Stimulated activated CD8-positive, alpha-beta memory T cell treated with anti-CD3 and anti-CD28 coated beads, Interleukin-12 subunit alpha, Interleukin-12 subunit beta, amount 100 ng/mL, for 24 hours (primary cell): ENCODE measurements at regions not wholly inside any gene's neighbourhood (a gene's known extent, or its start where the extent isn't known, plus 50 kb on each side); places are given as distances from the start of the nearest gene placed in this dataset.
"Not testable (repeated sequence)": the region's sequence is repeated elsewhere in the genome, so short reads cannot be mapped to it uniquely, and the experiment has no call there.

Experiments used
- DNase-seq: peaks from one replicate; pipeline ENCODE4 v3.0.0-alpha.2; 2020; ENCODE audit errors: extremely low read depth

- no peak for DNase-seq
These were observed 345.3 kb upstream of the NCAM1 start for GRCh38 chr11:112615891-112616290.

- no peak for DNase-seq
These were observed 344.7 kb upstream of the NCAM1 start for GRCh38 chr11:112616327-112617097.

GRCh38 chr11:112617098-112617425 is 344.2 kb upstream of the NCAM1 start:
- no peak for DNase-seq

DNA sequence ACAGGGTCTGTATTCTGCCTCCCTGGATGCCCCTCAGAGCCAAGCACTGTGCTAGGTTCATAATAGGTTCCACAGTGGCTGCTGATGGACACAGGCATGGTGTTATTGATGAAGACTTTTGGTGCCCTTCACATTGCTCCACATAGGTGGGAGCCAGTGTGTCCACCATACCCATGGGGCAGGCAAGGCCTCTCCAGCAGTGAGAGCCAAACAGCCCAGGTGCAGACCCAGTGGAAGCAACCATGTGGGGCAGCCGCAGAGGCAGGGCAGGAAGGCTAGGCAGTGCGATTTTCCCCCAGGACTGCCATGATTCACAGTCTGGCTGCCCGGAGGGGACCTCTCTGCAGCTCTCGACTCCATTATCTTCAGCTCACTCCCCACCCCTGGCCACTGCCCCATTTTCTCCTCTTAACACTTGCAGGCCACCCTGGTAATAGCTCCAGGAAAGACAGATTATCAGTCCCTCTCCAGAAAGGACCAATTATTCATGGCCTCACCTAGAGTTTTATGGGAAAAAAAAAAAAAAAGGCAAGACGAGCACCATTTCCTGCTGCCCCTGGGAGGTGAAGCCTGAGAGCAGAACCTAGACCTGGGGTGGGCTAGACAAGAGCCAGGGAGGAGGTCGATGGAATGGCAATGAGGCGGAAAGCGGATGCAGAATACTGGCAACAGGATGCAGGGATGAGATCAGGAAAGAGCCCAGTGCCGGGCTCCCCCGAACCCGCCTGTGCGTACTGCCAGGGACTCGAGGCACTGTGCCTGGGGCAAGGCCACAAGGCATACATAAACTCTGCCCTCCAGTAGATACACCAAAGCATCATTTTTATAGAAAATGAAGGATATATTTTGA is 343.0 kb upstream of the NCAM1 start:
- no peak for DNase-seq

GRCh38 chr11:112619106-112619505 is 342.1 kb upstream of the NCAM1 start:
- DNase-seq, result no peak

GRCh38 chr11:112620621-112621394 is 340.4 kb upstream of the NCAM1 start:
- DNase-seq, result no peak

DNA sequence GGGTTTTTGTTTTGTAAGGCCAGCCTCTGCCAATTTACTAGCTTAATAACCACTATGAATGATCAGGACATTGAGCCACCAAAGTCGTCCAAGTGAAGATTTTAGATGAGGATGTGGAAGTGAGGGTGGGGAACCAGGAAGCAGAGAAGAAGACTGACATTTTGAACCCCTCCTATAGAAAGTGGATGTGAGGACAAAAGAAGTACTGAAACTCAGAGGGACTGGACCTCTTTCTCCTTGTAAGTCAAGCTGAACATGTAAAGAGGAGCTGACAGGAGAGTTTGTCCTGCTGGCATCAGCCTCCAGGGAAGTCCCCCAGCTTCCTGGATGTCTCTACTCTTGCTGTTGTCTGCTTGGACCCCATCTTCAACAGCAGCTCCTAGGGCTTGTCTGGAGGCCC is 338.2 kb upstream of the NCAM1 start:
- DNase-seq, result no peak

GRCh38 chr11:112624431-112624830 is 336.8 kb upstream of the NCAM1 start:
- no peak for DNase-seq

DNA sequence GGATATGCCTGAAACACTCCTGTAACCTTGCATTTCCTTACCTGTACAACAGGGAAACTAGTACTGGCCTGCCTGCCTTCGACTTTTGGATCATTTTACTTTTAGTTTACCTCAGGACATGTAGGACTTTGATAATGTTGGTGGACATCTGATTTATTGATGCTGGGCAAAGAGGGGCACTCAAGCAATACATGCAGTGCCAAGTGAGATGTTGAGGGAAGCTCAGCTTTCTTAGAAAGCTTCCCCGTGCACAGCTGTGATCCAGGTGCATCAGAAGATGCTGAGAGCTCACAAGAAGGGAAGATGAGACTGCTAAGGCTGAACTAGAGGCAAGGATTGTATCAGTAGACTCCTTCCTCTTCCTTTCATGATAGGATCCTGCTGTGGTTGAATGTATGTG is 336.2 kb upstream of the NCAM1 start:
- not testable (repeated sequence) for DNase-seq

GRCh38 chr11:112625814-112626213 is 335.4 kb upstream of the NCAM1 start:
- no peak for DNase-seq

GRCh38 chr11:112626731-112627130 is 334.5 kb upstream of the NCAM1 start:
- DNase-seq, result no peak

GRCh38 chr11:112627588-112628045 is 333.6 kb upstream of the NCAM1 start:
- DNase-seq, result no peak

DNA sequence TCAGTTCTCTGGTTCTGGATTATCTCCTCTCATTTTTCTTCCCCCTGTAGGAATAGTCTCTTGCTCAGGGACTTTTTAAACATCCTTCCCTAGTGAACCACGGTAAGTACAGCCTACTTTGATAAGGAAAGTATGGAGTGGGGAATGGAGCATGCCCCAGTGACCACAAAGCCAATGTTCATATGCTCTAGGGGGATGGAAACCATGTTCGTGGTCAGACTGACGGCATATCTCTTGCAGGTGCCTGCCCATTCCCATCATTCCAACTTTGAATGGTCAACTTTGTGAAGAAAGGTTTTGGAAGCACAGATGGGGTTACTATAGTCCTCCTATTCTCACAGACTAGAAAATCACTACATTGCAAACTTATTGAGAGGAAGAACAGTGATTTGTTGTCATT is 332.5 kb upstream of the NCAM1 start:
- no peak for DNase-seq

DNA sequence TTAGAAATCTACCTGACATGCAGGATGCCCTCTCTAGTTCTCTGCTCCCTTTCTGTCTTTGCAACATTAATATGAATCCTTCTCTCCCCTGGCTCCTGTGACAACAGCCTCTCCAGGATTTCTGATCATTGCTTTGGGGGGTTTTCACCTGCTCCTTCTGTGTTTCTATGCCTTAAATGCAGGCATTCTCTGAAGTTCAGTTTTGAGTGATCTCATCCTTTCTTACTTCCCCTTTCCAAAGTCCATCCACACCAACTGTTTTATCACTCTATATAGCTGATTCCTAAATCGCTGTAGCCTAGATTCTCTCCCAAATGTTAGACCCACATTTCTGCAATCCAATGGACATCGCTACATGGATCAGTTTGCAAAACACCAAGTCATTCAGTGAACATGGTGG is 330.7 kb upstream of the NCAM1 start:
- no peak for DNase-seq

DNA sequence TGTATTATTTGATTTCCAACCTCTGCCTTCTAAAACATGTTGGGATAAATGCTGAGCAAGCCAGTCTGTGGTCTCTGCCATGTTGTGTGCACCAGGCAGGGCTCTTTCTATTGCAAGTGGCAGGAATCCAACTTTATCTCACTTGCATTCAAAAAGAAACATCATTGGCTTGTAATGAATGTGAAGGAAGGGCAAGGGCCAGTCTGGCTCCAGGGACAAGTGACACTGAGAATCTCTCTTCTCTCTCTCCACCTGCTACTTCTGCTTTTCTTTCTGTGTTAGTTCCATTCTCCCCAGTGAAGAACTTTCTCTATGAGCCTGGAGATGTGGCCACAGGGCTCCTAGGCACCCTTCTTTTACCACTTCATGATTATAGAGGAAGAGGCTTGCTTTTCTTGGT is 329.9 kb upstream of the NCAM1 start:
- no peak for DNase-seq

- DNase-seq, result no peak
These were observed 328.2 kb upstream of the NCAM1 start for GRCh38 chr11:112632866-112633505.

DNA sequence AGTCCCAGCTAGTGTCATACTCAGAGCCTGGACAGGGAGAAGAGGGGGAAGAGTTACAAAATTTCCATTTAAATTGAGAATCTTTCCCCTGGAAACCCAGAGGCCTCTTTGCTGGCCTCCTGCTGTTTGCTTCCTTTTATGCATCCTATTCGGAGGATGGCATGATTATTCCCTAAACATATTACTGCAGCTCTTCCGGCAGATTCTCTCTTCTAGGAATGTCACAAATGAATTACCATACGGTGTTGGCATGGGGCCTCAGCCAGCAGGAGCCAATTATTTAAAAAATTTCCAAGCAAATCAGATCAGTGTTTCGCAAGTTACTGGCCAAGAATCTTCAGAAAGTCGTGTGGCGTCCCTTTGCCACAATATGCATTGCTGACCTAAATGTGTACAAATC is 326.7 kb upstream of the NCAM1 start:
- no peak for DNase-seq

GRCh38 chr11:112634995-112635737 is 326.1 kb upstream of the NCAM1 start:
- DNase-seq, result no peak

DNA sequence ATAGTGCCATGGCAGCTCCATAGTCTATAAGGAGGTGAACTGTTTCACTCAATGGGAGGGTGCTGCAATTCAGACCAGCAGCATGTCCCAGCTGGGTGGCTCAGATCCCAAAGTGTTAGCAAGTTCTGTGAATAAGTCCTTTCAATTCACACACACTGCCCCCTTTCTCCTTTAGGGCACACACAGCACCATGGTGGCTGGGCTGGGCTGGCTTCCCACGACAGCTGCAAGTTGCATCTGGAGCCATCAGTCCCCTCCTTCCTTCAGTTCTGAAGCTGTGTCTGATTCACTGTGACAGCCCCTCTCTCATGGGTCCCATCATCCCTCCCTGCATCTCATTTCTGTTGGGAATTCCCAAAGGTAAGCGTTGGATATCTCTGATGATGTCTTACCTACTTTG is 324.1 kb upstream of the NCAM1 start:
- no peak for DNase-seq

- no peak for DNase-seq
These were observed 323.3 kb upstream of the NCAM1 start for GRCh38 chr11:112637876-112638275.

DNA sequence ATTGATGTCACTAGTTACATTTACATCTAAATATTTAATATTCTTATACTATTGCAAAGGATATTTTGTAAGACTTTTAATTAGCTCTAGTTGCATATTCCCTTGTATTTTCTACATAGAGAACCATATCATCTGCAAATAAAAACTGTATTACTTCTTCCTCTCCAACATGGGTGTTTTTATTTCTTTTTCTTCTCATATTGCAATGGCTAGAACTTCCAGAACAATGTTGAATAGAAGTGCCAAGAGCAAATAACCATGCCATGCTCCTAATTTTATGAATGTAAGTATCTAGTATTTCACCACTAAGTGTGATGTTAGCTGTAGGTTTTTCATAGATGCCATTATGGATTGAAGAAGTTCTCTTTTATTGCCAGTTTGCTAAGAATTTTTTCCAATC is 321.8 kb upstream of the NCAM1 start:
- no peak for DNase-seq
